ENCODE measurements at regions not wholly inside any gene's neighbourhood (a gene's known extent, or its start where the extent isn't known, plus 50 kb on each side); places are given as distances from the start of the nearest gene placed in this dataset.

DNA sequence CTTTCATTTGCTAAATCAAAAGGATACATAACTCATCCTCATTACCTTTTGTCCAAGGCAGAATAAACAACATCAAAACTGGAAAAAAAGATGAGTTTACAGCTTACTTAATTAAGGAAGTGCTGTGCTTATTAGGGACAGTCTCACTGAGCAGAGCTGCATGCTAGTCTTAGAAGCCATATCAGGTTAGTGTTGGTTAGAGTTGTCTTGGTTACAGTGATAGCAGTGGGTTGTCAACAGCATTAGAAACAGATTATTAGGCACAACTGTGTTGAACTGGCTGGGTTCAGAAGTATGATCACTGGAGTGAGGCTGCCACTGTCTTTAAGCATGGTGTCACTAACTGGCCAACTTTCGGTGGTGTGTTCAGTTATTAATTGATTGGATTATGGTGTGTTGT is 503.9 kb upstream of the IGFBP3 start:
- ChIA-PET CTCF (no interaction called here), POLR2A (no interaction called here)
- DNase-seq (ENCODE audit: extremely low spot score) = no peak
- TF ChIP-seq L3MBTL2 (conservative IDR thresholded peaks at IDR 0.05) (no peak), TARDBP (IDR thresholded peaks at IDR 0.05) (no peak), BHLHE40 (IDR thresholded peaks at IDR 0.05; ENCODE audit: borderline replicate concordance) (no peak), SUZ12 (IDR thresholded peaks at IDR 0.05) (no peak)

DNA sequence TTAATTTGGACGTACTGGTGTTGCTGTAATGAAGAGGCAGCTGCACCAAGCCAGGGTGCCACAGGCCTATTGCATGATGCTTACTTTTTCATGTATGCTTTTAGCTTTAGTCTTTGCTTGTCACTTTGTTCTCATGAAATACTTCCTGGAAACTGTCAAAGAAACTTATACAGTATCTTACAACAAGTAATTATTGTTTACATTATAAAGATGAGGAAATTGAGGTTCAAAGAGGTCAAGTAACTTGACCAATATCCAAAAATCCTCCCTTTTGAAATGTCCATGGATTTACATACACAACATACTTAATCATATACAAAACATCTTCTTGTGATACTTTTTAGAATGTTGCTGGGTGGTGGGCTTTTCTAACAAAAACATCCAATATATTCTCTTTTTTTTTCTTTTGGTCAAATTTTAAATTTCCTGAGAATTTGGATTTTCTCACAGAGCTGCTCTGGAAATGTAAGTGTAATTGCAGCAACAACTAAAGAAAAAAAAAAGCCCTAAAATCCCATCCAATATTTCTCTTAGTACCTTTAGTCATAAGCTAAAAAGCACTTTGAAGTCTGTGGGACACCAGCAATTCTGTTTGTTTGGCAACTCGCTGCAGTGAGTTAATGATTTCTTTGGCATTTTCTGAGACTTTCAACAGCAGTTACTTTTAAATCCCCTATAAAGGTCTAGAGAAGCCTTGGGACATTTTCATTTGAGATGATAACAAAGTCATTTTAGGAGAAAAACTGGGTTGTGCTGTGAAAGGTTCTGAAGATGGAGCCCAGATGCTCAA is 500.6 kb upstream of the IGFBP3 start:
- ChIA-PET POLR2A (no interaction called here), CTCF (no interaction called here)
- no peak for DNase-seq (ENCODE audit: extremely low spot score)
- TF ChIP-seq SP1 (IDR thresholded peaks at IDR 0.05) = no peak
- TF ChIP-seq CTBP1 (IDR thresholded peaks at IDR 0.05; ENCODE audit: borderline replicate concordance) = no peak
- no peak for TF ChIP-seq TARDBP (IDR thresholded peaks at IDR 0.05)
- no peak for TF ChIP-seq HDGF (IDR thresholded peaks at IDR 0.05; ENCODE audit: borderline replicate concordance)
- no peak for TF ChIP-seq FOXM1 (IDR thresholded peaks at IDR 0.05; ENCODE audit: borderline replicate concordance)
- no peak for TF ChIP-seq ARNT (IDR thresholded peaks at IDR 0.05)
- no peak for TF ChIP-seq FOXA1 (IDR thresholded peaks at IDR 0.05)
- no peak for TF ChIP-seq BHLHE40 (IDR thresholded peaks at IDR 0.05; ENCODE audit: borderline replicate concordance)

DNA sequence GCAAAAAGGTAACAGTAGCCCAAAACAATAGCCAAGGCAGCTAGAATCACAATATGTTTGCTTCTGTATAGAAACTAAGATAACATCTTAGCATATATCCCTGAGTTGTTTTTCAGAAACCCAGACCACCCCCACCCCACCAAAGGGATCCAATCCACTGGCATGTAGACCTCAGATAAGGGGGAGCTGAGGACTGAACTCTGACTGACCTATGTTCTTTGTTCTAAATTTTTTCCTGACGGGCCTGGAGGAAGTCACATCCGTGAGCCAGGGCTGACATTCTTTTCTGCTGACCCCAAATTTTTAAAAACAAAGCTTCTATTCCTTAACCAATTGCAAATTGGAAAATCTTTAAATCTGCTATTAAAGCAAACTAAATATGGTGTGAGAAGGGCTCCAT is 493.9 kb upstream of the IGFBP3 start:
- ChIA-PET POLR2A (no interaction called here), CTCF (no interaction called here)
- no peak for DNase-seq (ENCODE audit: extremely low spot score)
- TF ChIP-seq LEF1 (IDR thresholded peaks at IDR 0.05; ENCODE audit: borderline replicate concordance) (no peak), NFRKB (IDR thresholded peaks at IDR 0.05) (no peak), ELF4 (IDR thresholded peaks at IDR 0.05) (no peak), CTBP1 (IDR thresholded peaks at IDR 0.05; ENCODE audit: borderline replicate concordance) (no peak), SP1 (IDR thresholded peaks at IDR 0.05) (no peak), HDGF (IDR thresholded peaks at IDR 0.05; ENCODE audit: borderline replicate concordance) (no peak), ARNT (IDR thresholded peaks at IDR 0.05) (no peak), FOXM1 (IDR thresholded peaks at IDR 0.05; ENCODE audit: borderline replicate concordance) (no peak), L3MBTL2 (conservative IDR thresholded peaks at IDR 0.05) (no peak), ZNF384 (IDR thresholded peaks at IDR 0.05) (no peak), FOXK2 (IDR thresholded peaks at IDR 0.05) (no peak), TARDBP (IDR thresholded peaks at IDR 0.05) (no peak), SUZ12 (IDR thresholded peaks at IDR 0.05) (no peak), BHLHE40 (IDR thresholded peaks at IDR 0.05; ENCODE audit: borderline replicate concordance) (no peak)
- TF ChIP-seq, protein P1, sequence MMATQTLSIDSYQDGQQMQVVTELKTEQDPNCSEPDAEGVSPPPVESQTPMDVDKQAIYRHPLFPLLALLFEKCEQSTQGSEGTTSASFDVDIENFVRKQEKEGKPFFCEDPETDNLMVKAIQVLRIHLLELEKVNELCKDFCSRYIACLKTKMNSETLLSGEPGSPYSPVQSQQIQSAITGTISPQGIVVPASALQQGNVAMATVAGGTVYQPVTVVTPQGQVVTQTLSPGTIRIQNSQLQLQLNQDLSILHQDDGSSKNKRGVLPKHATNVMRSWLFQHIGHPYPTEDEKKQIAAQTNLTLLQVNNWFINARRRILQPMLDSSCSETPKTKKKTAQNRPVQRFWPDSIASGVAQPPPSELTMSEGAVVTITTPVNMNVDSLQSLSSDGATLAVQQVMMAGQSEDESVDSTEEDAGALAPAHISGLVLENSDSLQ (IDR thresholded peaks at IDR 0.05) = no peak

DNA sequence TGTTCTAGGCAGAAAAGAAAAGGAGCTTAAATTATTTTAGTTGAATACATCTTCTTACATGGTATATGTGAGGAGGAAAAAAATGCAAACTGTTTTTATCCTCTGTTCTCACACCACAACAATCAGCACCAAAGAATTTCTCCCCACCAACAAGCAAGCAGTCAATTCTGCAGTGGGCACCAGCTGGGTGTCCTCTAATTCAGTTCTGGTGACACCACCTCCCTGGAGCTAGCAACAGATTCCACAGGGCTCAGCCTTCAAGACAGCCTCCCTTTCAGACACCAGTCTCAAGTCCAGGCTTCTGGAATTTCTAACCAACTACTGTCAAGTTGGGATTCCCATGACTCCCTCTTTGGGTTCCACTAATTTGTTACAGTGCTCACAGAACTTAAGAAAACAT is 490.2 kb upstream of the IGFBP3 start:
- CTCF ChIA-PET = no interaction called here
- POLR2A ChIA-PET = no interaction called here
- DNase-seq (ENCODE audit: extremely low spot score) = no peak
- no peak for TF ChIP-seq ZNF384 (IDR thresholded peaks at IDR 0.05)
- no peak for TF ChIP-seq FOXM1 (IDR thresholded peaks at IDR 0.05; ENCODE audit: borderline replicate concordance)
- no peak for TF ChIP-seq SP1 (IDR thresholded peaks at IDR 0.05)
- no peak for TF ChIP-seq LEF1 (IDR thresholded peaks at IDR 0.05; ENCODE audit: borderline replicate concordance)
- no peak for TF ChIP-seq CTBP1 (IDR thresholded peaks at IDR 0.05; ENCODE audit: borderline replicate concordance)
- TF ChIP-seq NFRKB (IDR thresholded peaks at IDR 0.05) = no peak
- TF ChIP-seq, protein P1 (IDR thresholded peaks at IDR 0.05) = no peak

DNA sequence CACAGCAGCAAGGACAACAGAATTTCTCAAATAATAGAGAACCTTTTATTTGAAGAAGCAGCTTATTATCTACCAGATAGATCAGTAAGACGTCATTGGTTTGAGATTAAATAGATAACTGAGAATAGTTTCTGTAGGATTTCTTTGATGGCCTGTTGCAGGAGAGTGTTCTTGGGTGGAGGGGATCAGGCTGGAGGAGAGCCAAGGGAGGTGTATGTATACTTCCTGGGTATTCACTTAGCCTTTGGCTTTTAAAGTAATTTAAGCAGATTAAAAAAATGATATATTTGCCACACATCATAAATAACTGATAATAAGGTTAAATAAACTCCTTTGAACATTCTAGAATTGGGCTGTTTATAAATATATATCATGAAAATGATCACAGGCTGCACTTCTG is 486.1 kb upstream of the IGFBP3 start:
- CTCF ChIA-PET = no interaction called here
- POLR2A ChIA-PET = no interaction called here
- DNase-seq (ENCODE audit: extremely low spot score) = no peak
- TF ChIP-seq SUZ12 (IDR thresholded peaks at IDR 0.05) = no peak
- no peak for TF ChIP-seq FOXA1 (IDR thresholded peaks at IDR 0.05)
- no peak for TF ChIP-seq ZNF384 (IDR thresholded peaks at IDR 0.05)
- TF ChIP-seq SP1 (IDR thresholded peaks at IDR 0.05) = no peak
- no peak for TF ChIP-seq L3MBTL2 (conservative IDR thresholded peaks at IDR 0.05)
- no peak for TF ChIP-seq HDGF (IDR thresholded peaks at IDR 0.05; ENCODE audit: borderline replicate concordance)
- no peak for TF ChIP-seq ARNT (IDR thresholded peaks at IDR 0.05)
- no peak for TF ChIP-seq CTBP1 (IDR thresholded peaks at IDR 0.05; ENCODE audit: borderline replicate concordance)
- no peak for TF ChIP-seq NFRKB (IDR thresholded peaks at IDR 0.05)
- TF ChIP-seq ELF4 (IDR thresholded peaks at IDR 0.05) = no peak
- no peak for TF ChIP-seq LEF1 (IDR thresholded peaks at IDR 0.05; ENCODE audit: borderline replicate concordance)
- TF ChIP-seq FOXK2 (IDR thresholded peaks at IDR 0.05) = no peak

DNA sequence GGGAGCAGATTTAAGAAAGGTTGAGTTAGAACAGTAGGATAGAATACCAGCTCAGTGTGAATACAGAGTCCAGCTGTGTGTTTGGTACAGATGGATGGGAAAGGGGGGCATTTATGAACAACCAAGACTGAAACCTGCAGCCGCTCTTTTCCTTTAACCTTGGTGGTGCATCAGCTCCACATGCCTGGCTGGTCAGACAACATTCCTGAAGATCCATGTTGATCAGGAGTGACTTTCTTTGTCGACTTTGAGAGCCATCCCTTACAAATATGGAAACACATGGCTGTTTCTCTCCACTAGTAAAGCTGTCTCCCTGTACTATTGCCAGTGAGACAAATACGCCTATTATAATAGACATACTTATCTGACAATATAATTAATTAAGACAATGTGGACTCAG is 476.5 kb upstream of the IGFBP3 start:
- ChIA-PET CTCF (no interaction called here), POLR2A (no interaction called here)
- DNase-seq (ENCODE audit: extremely low spot score) = no peak
- TF ChIP-seq TARDBP (IDR thresholded peaks at IDR 0.05) (no peak), FOXA1 (IDR thresholded peaks at IDR 0.05) (no peak), CTBP1 (IDR thresholded peaks at IDR 0.05; ENCODE audit: borderline replicate concordance) (no peak), NFRKB (IDR thresholded peaks at IDR 0.05) (no peak), LEF1 (IDR thresholded peaks at IDR 0.05; ENCODE audit: borderline replicate concordance) (no peak), ZNF384 (IDR thresholded peaks at IDR 0.05) (no peak)

DNA sequence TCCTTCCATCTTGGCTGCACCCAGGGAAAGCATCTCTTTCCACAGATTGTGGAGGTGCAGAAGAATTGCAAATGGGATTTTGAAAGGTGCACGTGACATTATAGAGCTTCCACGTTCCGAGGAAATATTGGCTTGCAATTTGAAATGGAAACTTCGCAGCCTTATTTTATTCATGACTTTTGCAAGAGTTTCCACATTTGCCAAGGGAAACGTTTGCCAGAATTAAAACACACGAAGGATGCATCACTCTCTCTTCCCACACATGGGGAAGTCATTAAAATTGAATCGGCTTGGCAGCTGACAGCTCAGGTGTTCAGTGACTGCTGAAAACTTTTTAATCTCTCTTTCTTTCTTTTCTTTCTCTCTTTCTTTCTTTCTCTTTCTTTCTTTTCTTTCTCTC is 475.4 kb upstream of the IGFBP3 start:
- DNase-seq (ENCODE audit: extremely low spot score) = no peak
- CTCF ChIA-PET = no interaction called here
- TF ChIP-seq FOXA1 (IDR thresholded peaks at IDR 0.05) = no peak
- TF ChIP-seq FOXK2 (IDR thresholded peaks at IDR 0.05) = no peak
- TF ChIP-seq ZNF384 (IDR thresholded peaks at IDR 0.05) = no peak
- TF ChIP-seq SP1 (IDR thresholded peaks at IDR 0.05) = no peak
- TF ChIP-seq SUZ12 (IDR thresholded peaks at IDR 0.05) = no peak
- TF ChIP-seq ARNT (IDR thresholded peaks at IDR 0.05) = no peak
- no peak for TF ChIP-seq HDGF (IDR thresholded peaks at IDR 0.05; ENCODE audit: borderline replicate concordance)
- TF ChIP-seq TARDBP (IDR thresholded peaks at IDR 0.05) = no peak
- no peak for TF ChIP-seq ELF4 (IDR thresholded peaks at IDR 0.05)
- no peak for TF ChIP-seq FOXM1 (IDR thresholded peaks at IDR 0.05; ENCODE audit: borderline replicate concordance)
- TF ChIP-seq BHLHE40 (IDR thresholded peaks at IDR 0.05; ENCODE audit: borderline replicate concordance) = no peak
- TF ChIP-seq, protein P1 (IDR thresholded peaks at IDR 0.05) = no peak
- no peak for TF ChIP-seq L3MBTL2 (conservative IDR thresholded peaks at IDR 0.05)
- no peak for TF ChIP-seq CTBP1 (IDR thresholded peaks at IDR 0.05; ENCODE audit: borderline replicate concordance)
- no peak for TF ChIP-seq NFRKB (IDR thresholded peaks at IDR 0.05)
- no peak for TF ChIP-seq LEF1 (IDR thresholded peaks at IDR 0.05; ENCODE audit: borderline replicate concordance)
- POLR2A ChIA-PET = no interaction called here

Data from HEK293T (cell line).